DMS53 (cell line): ENCODE measurements at regions not wholly inside any gene's neighbourhood (a gene's known extent, or its start where the extent isn't known, plus 50 kb on each side); places are given as distances from the start of the nearest gene placed in this dataset.
"Not testable (repeated sequence)": the region's sequence is repeated elsewhere in the genome, so short reads cannot be mapped to it uniquely, and the experiment has no call there.

Source experiments
- DNase-seq: peaks from one replicate; lab custom pipeline; 2025; lab: John Stamatoyannopoulos, UW

GRCh38 chr15:96170616-96170978 is 159.9 kb upstream of the NR2F2 start:
- not testable (repeated sequence) for DNase-seq

GRCh38 chr15:96170979-96171739 is 159.3 kb upstream of the NR2F2 start:
- no peak for DNase-seq

GRCh38 chr15:96171853-96172296 is 158.6 kb upstream of the NR2F2 start:
- no peak for DNase-seq

- DNase-seq = no peak
Observed at GRCh38 chr15:96172417-96172816, 158.1 kb upstream of the NR2F2 start.

GRCh38 chr15:96176831-96177230 is 153.7 kb upstream of the NR2F2 start:
- no peak for DNase-seq

- DNase-seq = no peak
Observed at GRCh38 chr15:96177279-96177678, 153.2 kb upstream of the NR2F2 start.

- DNase-seq = no peak
Observed at GRCh38 chr15:96180087-96180748, 150.3 kb upstream of the NR2F2 start.

GRCh38 chr15:96181217-96181616 is 149.3 kb upstream of the NR2F2 start:
- no peak for DNase-seq

- no peak for DNase-seq
Observed at GRCh38 chr15:96181873-96182301, 148.6 kb upstream of the NR2F2 start.

- no peak for DNase-seq
Observed at GRCh38 chr15:96182736-96183513, 147.6 kb upstream of the NR2F2 start.

GRCh38 chr15:96183514-96183850 is 147.0 kb upstream of the NR2F2 start:
- DNase-seq = no peak

- DNase-seq = no peak
Observed at GRCh38 chr15:96183867-96184266, 146.6 kb upstream of the NR2F2 start.

- DNase-seq = no peak
Observed at GRCh38 chr15:96184297-96184696, 146.2 kb upstream of the NR2F2 start.

GRCh38 chr15:96186105-96186504 is 144.4 kb upstream of the NR2F2 start:
- DNase-seq = no peak

GRCh38 chr15:96187341-96188305 is 142.9 kb upstream of the NR2F2 start:
- no peak for DNase-seq

- no peak for DNase-seq
Observed at GRCh38 chr15:96197721-96198120, 132.8 kb upstream of the NR2F2 start.

GRCh38 chr15:96199111-96199510 is 131.4 kb upstream of the NR2F2 start:
- DNase-seq = no peak

GRCh38 chr15:96200357-96200967 is 130.0 kb upstream of the NR2F2 start:
- DNase-seq = no peak

GRCh38 chr15:96201696-96202095 is 128.8 kb upstream of the NR2F2 start:
- no peak for DNase-seq

- DNase-seq = not testable (repeated sequence)
Observed at GRCh38 chr15:96205588-96205987, 124.9 kb upstream of the NR2F2 start.

GRCh38 chr15:96207377-96208006 is 123.0 kb upstream of the NR2F2 start:
- no peak for DNase-seq
